ENCODE measurements at regions not wholly inside any gene's neighbourhood (a gene's known extent, or its start where the extent isn't known, plus 50 kb on each side); places are given as distances from the start of the nearest gene placed in this dataset.

GRCh38 chr2:14557111-14557510 lies 75.4 kb upstream of the LRATD1 start:
- no peak for TF ChIP-seq POLR2A (IDR thresholded peaks at IDR 0.05; ENCODE audit: low read depth, low read length)
- TF ChIP-seq PAX5 (IDR thresholded peaks at IDR 0.05; ENCODE audit: insufficient read depth, low read length, severe bottlenecking), result no peak
- no peak for TF ChIP-seq POLR2AphosphoS5 (IDR thresholded peaks at IDR 0.05; ENCODE audit: low read depth, low read length)
- no peak for TF ChIP-seq SPI1 (IDR thresholded peaks at IDR 0.05; ENCODE audit: low read depth, low read length)
- no peak for TF ChIP-seq TAF1 (IDR thresholded peaks at IDR 0.05; ENCODE audit: low read depth, low read length)
